ENCODE measurements at regions not wholly inside any gene's neighbourhood (a gene's known extent, or its start where the extent isn't known, plus 50 kb on each side); places are given as distances from the start of the nearest gene placed in this dataset.

GRCh38 chr17:27367121-27367981 lies 73.4 kb downstream of the WSB1 start:
- Histone ChIP-seq H3K9me1 (ENCODE audit: control insufficient read depth, extremely low read depth, insufficient read depth, low read length) (no peaks in the 10 kb centered on the region), H3K4me1 (ENCODE audit: control insufficient read depth, extremely low read depth, insufficient read depth, low read length) (no peaks in the 10 kb centered on the region), H3K9ac (ENCODE audit: control insufficient read depth, extremely low read depth, insufficient read depth, low read length) (no peak overlapping the region), H2AFZ (ENCODE audit: control insufficient read depth, low read length) (no peak overlapping the region), H3K4me2 (ENCODE audit: control insufficient read depth, extremely low read depth, insufficient read depth, low read depth, low read length) (no peak overlapping the region), H3K4me3 (ENCODE audit: control insufficient read depth in 2 of 3, extremely low read depth in 1 of 3, insufficient read depth in 2 of 3, low read depth in 1 of 3, low read length in 3 of 3) (no peak overlapping the region), H3K27ac (ENCODE audit: control insufficient read depth, insufficient read depth, low read length) (no peak overlapping the region), H3K79me2 (ENCODE audit: control insufficient read depth, insufficient read depth, low read length) (no peaks in the 10 kb centered on the region), H3K36me3 (ENCODE audit: control insufficient read depth in 2 of 2, extremely low read depth in 1 of 2, insufficient read depth in 2 of 2, low read length in 2 of 2) (no peaks in the 10 kb centered on the region), H3K27me3 (ENCODE audit: control insufficient read depth, extremely low read depth, insufficient read depth, low read length) (no peaks in the 10 kb centered on the region), H3K9me3 (ENCODE audit: control insufficient read depth, low read depth, low read length) (no peaks in the 10 kb centered on the region), H4K20me1 (ENCODE audit: control insufficient read depth, extremely low read depth, insufficient read depth, low read length) (no peaks in the 10 kb centered on the region)
- TF ChIP-seq CTCF (optimal IDR thresholded peaks at IDR 0.05 in 1 of 3, IDR thresholded peaks at IDR 0.05 in 1 of 3, conservative IDR thresholded peaks at IDR 0.05 in 1 of 3; ENCODE audit: extremely low read depth in 1 of 3, insufficient read depth in 2 of 3, low read length in 3 of 3) (no peak), EZH2 (IDR thresholded peaks at IDR 0.05; ENCODE audit: low read length) (no peak)
- no peak for FAIRE-seq
- no peak for DNase-seq (ENCODE audit: low read depth, low spot score)
- dilution Hi-C loops (cut with MboI; ENCODE audit: extremely low pct_ligation_motif_present, low sequenced_read_pairs): no loop called here

GRCh38 chr17:27368151-27368795 lies 74.4 kb downstream of the WSB1 start:
- H3K27ac ChIP-seq (ENCODE audit: control insufficient read depth, insufficient read depth, low read length): no peak overlapping the region
- dilution Hi-C loops (cut with MboI; ENCODE audit: extremely low pct_ligation_motif_present, low sequenced_read_pairs): no loop called here
- H3K9ac ChIP-seq (ENCODE audit: control insufficient read depth, extremely low read depth, insufficient read depth, low read length): no peak overlapping the region
- no peaks in the 10 kb centered on the region for H3K9me1 ChIP-seq (ENCODE audit: control insufficient read depth, extremely low read depth, insufficient read depth, low read length)
- no peaks in the 10 kb centered on the region for H3K4me1 ChIP-seq (ENCODE audit: control insufficient read depth, extremely low read depth, insufficient read depth, low read length)
- TF ChIP-seq CTCF (optimal IDR thresholded peaks at IDR 0.05 in 1 of 3, IDR thresholded peaks at IDR 0.05 in 1 of 3, conservative IDR thresholded peaks at IDR 0.05 in 1 of 3; ENCODE audit: extremely low read depth in 1 of 3, insufficient read depth in 2 of 3, low read length in 3 of 3) (no peak), EZH2 (IDR thresholded peaks at IDR 0.05; ENCODE audit: low read length) (no peak)
- no peak overlapping the region for H3K4me2 ChIP-seq (ENCODE audit: control insufficient read depth, extremely low read depth, insufficient read depth, low read depth, low read length)
- no peak for FAIRE-seq
- H2AFZ ChIP-seq (ENCODE audit: control insufficient read depth, low read length): no peak overlapping the region
- no peak overlapping the region for H3K4me3 ChIP-seq (ENCODE audit: control insufficient read depth in 2 of 3, extremely low read depth in 1 of 3, insufficient read depth in 2 of 3, low read depth in 1 of 3, low read length in 3 of 3)
- H3K9me3 ChIP-seq (ENCODE audit: control insufficient read depth, low read depth, low read length): no peaks in the 10 kb centered on the region
- H3K79me2 ChIP-seq (ENCODE audit: control insufficient read depth, insufficient read depth, low read length): no peaks in the 10 kb centered on the region
- no peak for DNase-seq (ENCODE audit: low read depth, low spot score)
- H4K20me1 ChIP-seq (ENCODE audit: control insufficient read depth, extremely low read depth, insufficient read depth, low read length): no peaks in the 10 kb centered on the region
- no peaks in the 10 kb centered on the region for H3K27me3 ChIP-seq (ENCODE audit: control insufficient read depth, extremely low read depth, insufficient read depth, low read length)
- H3K36me3 ChIP-seq (ENCODE audit: control insufficient read depth in 2 of 2, extremely low read depth in 1 of 2, insufficient read depth in 2 of 2, low read length in 2 of 2): no peaks in the 10 kb centered on the region

All from keratinocyte (primary cell).